ENCODE measurements at regions not wholly inside any gene's neighbourhood (a gene's known extent, or its start where the extent isn't known, plus 50 kb on each side); places are given as distances from the start of the nearest gene placed in this dataset.
A peak's percentile ranks its signal among the peaks of the same experiment; 100 is the strongest.

- no peak for DNase-seq
Observed at GRCh38 chr6:153780011-153780410, 259.0 kb upstream of the OPRM1 start.

DNA sequence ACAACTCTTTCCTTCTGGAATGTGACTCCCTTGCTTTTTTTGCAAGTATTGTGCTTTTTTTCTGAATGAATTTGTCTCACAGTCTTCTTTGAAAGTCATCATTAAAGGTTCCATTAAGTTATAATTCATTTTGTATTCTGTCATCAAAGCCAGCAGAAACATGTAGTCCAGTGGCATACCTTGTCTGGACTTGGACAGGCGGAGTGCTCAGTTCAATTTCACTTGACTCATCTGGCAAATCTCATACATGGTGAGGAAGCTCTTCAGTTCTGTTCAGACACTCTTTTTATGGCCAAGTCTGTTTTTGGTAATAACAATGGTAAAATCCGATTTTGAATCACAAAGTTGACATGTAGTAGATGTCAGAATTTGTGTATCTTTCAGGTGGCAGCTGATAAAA is 260.8 kb upstream of the OPRM1 start:
- DNase-seq: no peak

- DNase-seq: no peak
Observed at GRCh38 chr6:153771577-153771976, 267.5 kb upstream of the OPRM1 start.

DNA sequence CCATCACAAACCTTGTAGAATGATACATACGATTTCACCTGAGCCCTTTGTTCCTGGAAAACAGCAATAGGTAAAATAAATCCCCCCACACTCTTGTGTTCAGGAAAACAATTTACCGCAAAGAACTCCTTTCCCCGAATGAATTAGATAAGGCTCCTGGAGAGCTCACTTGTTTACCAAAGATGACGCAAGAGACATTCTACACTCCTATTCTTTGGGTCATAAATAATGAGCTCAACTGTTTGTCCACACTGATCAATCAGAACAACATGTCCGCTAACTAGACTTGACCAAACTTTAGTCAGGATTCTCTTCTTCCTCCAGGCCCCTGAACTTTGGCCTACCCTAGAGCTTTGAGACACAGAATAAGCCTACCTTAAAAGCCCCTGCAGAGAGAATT is 271.9 kb upstream of the OPRM1 start:
- DNase-seq: no peak

- no peak for DNase-seq
Observed at GRCh38 chr6:153758516-153758915, 280.5 kb upstream of the OPRM1 start.

- no peak for DNase-seq
Observed at GRCh38 chr6:153735761-153736160, 303.3 kb upstream of the OPRM1 start.

DNA sequence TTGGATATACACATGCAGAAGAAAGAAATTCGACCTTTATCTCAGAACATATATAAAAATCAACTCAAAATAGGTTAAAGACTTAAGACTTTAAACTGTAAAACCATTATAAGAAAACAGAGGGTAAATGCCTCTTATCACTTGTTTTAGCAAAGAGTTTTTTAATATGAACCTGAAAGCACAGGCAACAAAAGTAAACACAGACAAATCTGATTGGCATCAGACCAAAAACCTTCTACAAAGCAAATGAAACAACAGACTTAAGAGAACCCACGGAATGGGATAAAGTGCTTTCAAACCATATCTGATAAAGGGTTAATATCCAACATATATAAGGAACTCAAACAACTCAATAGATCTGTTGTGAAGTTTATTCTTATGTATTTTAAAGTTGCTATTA is 309.9 kb upstream of the OPRM1 start:
- DNase-seq: peak; percentile 35

DNA sequence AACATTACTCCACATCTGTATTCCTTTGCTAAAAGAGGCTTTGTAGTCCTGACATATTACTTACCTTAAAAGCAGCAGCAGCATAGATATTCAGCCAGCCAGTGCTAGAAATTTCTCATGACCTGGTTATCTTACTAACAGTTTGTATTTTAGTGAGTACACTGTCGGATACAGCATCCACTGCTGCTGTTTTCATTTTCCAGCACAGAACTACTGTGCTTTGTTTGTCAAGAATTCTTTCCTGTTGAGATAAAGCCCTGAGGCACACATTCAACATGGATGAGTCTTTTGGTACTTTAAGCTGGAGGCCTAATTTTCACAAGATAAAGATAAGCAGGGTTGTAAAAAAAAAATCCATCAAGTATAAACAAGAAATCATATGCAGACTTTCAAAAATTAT is 311.2 kb upstream of the OPRM1 start:
- DNase-seq: peak; percentile 89

GRCh38 chr6:153725456-153725855 is 313.6 kb upstream of the OPRM1 start:
- no peak for DNase-seq

GRCh38 chr6:153720732-153721131 is 318.3 kb upstream of the OPRM1 start:
- no peak for DNase-seq

DNA sequence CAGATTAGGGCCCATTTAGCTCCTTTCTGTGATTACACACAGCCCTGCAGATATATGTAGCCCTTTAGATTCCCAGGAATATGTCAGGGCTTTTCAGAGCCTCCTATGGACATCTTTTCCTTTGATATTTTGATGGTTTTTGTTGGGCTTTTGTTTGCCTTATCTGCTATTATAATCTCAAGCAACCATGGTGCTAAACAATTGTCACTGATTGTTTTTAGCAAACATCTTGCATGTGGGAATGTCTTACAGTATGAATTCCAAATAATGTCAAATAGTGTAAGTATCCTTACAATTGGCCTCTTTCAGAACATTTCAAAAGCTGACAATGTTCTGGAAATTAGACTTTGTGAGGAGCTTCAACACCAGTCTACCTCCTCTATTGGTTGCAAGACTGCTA is 333.6 kb upstream of the OPRM1 start:
- no peak for DNase-seq

DNA sequence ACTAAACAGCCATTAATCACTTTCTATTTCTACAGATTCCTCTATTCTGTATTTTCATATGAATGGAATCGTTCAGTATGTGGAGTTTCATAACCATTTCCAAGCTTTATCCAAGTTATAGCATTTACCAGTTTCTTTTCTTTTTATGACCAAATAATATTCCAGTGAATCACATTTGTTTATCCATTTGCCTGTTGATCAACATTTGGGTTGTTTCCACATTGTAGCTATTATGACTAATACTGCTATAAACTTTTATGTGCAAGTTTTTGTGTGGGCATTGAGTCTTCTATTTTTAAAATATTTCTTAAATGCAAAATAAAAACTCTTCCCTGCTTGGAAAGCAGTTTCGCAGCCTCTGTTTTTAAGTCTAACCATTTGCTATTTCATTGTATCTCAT is 336.4 kb upstream of the OPRM1 start:
- DNase-seq: no peak

GRCh38 chr6:153698637-153699036 is 340.4 kb upstream of the OPRM1 start:
- peak; percentile 2 for DNase-seq

GRCh38 chr6:153698001-153698400 is 341.0 kb upstream of the OPRM1 start:
- no peak for DNase-seq

- DNase-seq: no peak
Observed at GRCh38 chr6:153677522-153677921, 361.5 kb upstream of the OPRM1 start.

DNA sequence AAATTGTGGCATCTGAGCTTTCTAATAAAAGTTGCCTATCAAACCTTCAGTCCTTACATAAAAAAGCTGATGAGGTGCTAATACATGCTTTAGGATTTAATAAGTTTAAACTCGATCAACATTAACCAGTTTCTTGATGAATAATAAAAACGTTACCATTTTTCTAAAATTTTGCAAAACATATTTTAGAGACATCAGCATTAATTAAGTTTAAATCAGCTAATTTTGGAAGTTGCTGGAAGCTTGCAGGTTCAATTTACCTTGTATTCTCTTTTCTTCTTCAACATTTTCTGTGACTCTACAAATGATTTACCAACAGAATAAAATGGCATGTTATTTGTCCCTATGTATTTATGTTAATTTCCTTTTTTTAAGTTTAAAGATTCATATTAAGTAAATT is 365.3 kb upstream of the OPRM1 start:
- DNase-seq: no peak

- DNase-seq: no peak
Observed at GRCh38 chr6:153673225-153673624, 365.8 kb upstream of the OPRM1 start.

DNA sequence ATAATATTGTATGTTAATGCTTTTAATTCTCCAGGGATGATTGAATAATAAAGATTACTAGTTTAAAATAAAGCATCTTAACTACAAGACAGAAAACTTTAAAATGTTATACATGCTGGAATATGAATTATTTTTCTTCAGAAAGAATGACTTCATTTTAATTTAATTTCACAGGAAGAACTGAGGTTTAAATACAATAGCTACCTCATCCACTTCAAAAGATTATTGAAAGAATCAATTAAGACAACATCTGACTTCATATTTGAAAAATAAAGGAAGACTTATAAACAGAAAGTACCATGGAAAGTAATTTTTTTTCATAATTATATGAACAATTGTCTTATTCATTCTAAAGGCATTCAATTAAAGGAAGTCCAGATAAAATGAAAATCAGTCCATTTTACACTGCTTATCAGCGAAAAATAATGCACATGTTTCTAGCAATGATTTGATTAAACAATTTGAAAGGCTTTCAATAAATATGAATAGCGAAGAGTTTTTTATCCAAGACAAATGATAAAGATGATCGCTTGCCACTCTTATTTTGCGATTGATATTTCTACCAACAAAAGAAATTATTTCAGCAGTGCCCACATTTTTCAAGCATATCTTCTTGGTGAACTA is 368.5 kb upstream of the OPRM1 start:
- DNase-seq: no peak

- DNase-seq: no peak
Observed at GRCh38 chr6:153668758-153669157, 370.3 kb upstream of the OPRM1 start.

DNA sequence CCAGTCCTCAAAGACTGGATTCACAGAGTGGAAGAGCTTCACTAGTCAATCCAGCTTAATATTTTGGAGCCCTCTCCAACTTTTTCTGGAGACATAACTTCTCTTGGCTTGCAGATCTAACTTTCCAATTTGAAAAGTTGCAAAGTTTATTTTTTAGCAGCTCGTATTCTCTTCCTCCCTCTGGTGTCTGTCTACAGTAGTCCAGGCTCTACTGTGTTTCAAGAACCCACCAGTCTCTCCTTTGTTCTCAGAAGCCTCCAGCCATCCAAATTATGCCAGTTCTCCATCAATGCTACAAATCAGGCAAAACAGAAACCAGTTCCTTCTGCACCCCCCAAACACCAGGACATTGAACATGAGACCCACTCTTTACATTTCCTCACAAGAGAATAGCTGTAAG is 376.1 kb upstream of the OPRM1 start:
- DNase-seq: no peak

DNA sequence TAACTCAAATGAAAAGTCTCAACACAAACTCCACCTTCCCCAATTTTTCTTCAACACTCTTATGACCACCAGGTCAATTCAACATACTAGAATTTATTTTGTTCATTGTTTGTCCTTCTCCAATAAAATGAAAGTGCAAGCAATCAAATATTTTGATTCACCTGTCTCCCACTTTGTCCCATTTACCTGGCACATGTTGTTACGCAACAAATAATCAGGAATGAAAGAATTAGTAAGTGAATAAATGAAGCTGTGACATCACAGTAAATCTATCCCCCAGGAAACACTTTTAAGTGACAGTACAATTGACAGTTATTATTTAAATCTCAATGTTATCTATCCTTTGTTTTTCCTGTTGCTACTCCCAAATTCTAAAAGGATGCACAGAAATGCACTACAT is 393.7 kb upstream of the OPRM1 start:
- DNase-seq: no peak

DNA sequence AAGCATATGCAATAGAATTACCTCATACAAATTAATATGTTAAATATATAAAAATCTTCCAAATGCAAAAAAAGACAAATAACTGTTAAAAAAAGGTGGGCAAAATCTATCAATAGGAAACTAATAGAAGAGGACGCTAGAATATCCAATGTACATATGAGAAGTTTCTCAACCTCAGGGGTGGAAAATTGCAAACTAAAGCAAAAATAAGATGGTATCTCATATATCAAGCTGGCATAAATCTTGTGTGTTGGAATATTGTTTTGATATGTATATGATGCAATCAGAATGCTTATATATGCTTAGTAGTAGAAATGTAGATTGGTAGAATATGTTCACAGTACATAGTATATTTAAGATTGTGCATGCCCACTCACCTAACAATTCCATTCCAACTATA is 395.0 kb upstream of the OPRM1 start:
- no peak for DNase-seq

DNA sequence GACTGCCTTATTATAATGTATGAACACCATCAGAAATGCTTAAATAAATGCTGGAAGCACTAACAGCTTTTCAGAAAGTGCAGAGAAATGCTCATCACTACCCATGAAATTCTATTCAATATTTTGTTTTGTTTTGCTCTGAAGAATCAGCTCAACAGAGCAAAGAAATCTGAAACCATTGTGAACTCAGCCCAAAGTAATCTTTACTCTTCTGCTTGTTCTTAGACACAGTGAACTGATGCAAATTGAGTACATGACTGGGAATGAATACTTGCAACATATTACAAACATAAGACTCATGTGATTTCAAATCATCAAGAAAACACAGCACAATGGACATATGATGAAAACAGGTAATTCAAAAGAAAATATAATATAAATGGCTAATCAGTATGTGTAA is 404.6 kb upstream of the OPRM1 start:
- DNase-seq: no peak

- DNase-seq: peak; percentile 85
Observed at GRCh38 chr6:153625089-153625488, 414.0 kb upstream of the OPRM1 start.

DNA sequence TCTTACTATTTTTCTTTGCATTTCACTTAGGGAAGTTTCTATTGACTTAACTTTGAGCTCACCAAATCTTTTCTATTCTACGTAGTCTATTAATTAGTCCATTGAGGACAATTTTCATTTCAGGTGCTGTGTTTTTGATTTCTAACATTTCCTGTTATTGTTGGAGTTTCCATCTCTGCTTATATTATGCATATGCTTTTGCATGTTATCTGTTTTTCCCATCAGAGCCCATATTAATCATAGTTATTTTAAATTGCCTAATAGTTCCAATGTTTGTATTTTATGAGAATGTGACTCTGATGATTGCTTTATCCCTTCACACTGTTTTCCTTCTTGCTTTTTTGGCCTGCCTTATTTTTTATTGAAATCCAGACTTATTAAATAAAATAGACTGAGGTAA is 414.5 kb upstream of the OPRM1 start:
- DNase-seq: no peak

DNA sequence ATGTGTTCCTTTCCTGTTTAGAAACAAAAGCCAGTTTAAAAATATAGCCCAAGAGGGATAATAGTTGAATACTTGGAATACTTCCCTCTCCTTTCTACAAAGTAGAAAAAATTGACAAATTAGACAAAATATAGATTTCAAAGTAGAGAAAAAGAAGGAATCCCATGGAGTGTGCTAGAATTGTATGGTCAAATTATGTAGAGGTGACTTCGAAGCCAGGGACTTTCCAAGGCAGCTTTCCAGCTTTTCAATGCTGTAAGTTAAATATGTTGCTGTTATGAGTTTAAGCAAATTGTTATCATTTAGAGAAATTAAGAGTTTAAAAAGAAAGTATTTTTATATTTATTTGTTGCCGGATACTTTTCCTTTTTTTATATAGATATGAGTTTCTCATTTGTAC is 415.5 kb upstream of the OPRM1 start:
- DNase-seq: no peak

Data from NCI-H226 (cell line).